ENCODE measurements at regions not wholly inside any gene's neighbourhood (a gene's known extent, or its start where the extent isn't known, plus 50 kb on each side); places are given as distances from the start of the nearest gene placed in this dataset.

DNA sequence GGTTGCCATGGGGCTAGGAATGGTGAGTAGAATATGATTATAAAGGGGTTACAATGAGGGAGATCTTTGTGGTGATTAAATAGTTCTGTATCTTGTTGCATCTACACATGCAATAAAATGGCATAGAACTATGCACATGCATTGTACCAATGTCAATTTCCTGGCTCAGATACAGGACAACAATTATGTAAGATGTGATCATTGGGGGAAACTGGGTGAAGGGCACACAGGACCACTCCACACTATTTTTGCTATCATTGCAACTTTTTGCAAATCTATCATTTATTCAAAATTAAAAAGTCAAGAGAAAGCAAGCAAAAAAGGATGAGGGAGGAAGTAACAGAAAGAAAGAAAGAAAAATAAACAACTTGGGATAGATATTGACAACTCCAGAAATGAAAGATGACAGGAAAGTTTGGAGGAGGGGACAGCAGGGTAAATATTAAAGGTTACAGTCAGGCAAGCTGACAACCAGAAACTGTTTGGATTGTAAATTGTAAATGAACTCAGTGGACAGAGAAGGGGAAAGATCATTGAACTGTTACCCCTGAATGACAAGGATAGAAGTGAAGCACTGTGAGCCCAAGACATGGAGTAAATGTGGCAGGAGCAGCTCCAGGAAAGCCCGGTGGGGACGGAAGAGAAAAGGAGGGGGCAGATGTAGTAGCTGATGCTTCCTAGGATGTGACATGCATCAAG is 499.6 kb upstream of the JARID2 start:
- Histone ChIP-seq H3K9me3 (no peaks in the 10 kb centered on the region), H3K27ac (no peak overlapping the region), H3K27me3 (no peaks in the 10 kb centered on the region), H3K4me3 (no peak overlapping the region), H3K4me1 (no peaks in the 10 kb centered on the region), H3K36me3 (no peaks in the 10 kb centered on the region)
- intact Hi-C loops (cut with DNase I) = no loop called here
- DNase-seq = no peak
- 91 to 92% methylated on average over 2 of the region's 2 CpGs for WGBS, 2 donors
- TF ChIP-seq POLR2AphosphoS5 (IDR thresholded peaks at IDR 0.05) (no peak), POLR2A (IDR thresholded peaks at IDR 0.05) (no peak), EP300 (IDR thresholded peaks at IDR 0.05) (no peak)
- TF ChIP-seq, protein P1, sequence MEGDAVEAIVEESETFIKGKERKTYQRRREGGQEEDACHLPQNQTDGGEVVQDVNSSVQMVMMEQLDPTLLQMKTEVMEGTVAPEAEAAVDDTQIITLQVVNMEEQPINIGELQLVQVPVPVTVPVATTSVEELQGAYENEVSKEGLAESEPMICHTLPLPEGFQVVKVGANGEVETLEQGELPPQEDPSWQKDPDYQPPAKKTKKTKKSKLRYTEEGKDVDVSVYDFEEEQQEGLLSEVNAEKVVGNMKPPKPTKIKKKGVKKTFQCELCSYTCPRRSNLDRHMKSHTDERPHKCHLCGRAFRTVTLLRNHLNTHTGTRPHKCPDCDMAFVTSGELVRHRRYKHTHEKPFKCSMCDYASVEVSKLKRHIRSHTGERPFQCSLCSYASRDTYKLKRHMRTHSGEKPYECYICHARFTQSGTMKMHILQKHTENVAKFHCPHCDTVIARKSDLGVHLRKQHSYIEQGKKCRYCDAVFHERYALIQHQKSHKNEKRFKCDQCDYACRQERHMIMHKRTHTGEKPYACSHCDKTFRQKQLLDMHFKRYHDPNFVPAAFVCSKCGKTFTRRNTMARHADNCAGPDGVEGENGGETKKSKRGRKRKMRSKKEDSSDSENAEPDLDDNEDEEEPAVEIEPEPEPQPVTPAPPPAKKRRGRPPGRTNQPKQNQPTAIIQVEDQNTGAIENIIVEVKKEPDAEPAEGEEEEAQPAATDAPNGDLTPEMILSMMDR (IDR thresholded peaks at IDR 0.05) = no peak

- 73 to 85% methylated on average over 3 of the region's 3 CpGs for WGBS, 2 donors
- Histone ChIP-seq H3K4me3 (no peak overlapping the region), H3K27ac (no peak overlapping the region), H3K4me1 (no peaks in the 10 kb centered on the region), H3K36me3 (no peaks in the 10 kb centered on the region), H3K9me3 (no peaks in the 10 kb centered on the region), H3K27me3 (no peaks in the 10 kb centered on the region)
- no peak for TF ChIP-seq EP300 (IDR thresholded peaks at IDR 0.05)
- TF ChIP-seq, protein P1 (IDR thresholded peaks at IDR 0.05) = no peak
- TF ChIP-seq POLR2A (IDR thresholded peaks at IDR 0.05) = no peak
- no peak for TF ChIP-seq POLR2AphosphoS5 (IDR thresholded peaks at IDR 0.05)
- intact Hi-C loops (cut with DNase I) = no loop called here
- DNase-seq = no peak
Measured at GRCh38 chr6:14747881-14748520, 497.9 kb upstream of the JARID2 start.

DNA sequence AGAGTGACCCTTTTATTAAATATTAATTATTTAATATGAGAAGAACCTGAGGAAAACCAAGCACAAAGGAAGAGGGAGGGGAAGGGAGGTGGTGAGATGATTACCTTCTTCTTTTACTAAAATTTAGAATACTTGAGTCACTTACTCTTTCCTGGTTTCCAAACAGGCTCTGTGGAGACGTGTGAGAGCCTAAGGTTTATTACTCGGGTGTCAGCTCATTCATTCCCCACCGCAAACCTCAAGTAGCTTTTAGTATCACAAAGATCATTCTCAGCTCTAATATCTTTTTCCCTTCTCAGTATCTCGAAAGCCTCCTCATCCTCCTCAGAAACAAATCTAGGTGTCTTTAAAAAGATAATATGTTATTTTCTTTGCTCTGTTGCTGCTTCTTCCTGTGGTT is 497.2 kb upstream of the JARID2 start:
- Histone ChIP-seq H3K36me3 (no peaks in the 10 kb centered on the region), H3K27me3 (no peaks in the 10 kb centered on the region), H3K9me3 (no peaks in the 10 kb centered on the region), H3K27ac (no peak overlapping the region), H3K4me1 (no peaks in the 10 kb centered on the region), H3K4me3 (no peak overlapping the region)
- intact Hi-C loops (cut with DNase I) = no loop called here
- WGBS, 2 donors = 65 to 76% methylated on average over 4 of the region's 4 CpGs
- TF ChIP-seq POLR2A (IDR thresholded peaks at IDR 0.05) = no peak
- TF ChIP-seq POLR2AphosphoS5 (IDR thresholded peaks at IDR 0.05) = no peak
- TF ChIP-seq, protein P1 (IDR thresholded peaks at IDR 0.05) = no peak
- no peak for TF ChIP-seq EP300 (IDR thresholded peaks at IDR 0.05)
- no peak for DNase-seq

GRCh38 chr6:14750059-14750661 is 495.7 kb upstream of the JARID2 start:
- H3K9me3 ChIP-seq = no peaks in the 10 kb centered on the region
- 48 to 82% methylated on average over 6 of the region's 6 CpGs for WGBS, 2 donors
- no peaks in the 10 kb centered on the region for H3K27me3 ChIP-seq
- no peak for DNase-seq
- no peaks in the 10 kb centered on the region for H3K36me3 ChIP-seq
- intact Hi-C loops (cut with DNase I) = no loop called here
- H3K27ac ChIP-seq = no peak overlapping the region
- H3K4me3 ChIP-seq = no peak overlapping the region
- no peaks in the 10 kb centered on the region for H3K4me1 ChIP-seq
- TF ChIP-seq, protein P1 (IDR thresholded peaks at IDR 0.05) = no peak
- TF ChIP-seq POLR2AphosphoS5 (IDR thresholded peaks at IDR 0.05) = no peak
- TF ChIP-seq EP300 (IDR thresholded peaks at IDR 0.05) = no peak
- TF ChIP-seq POLR2A (IDR thresholded peaks at IDR 0.05) = no peak

Data from sigmoid colon (tissue), 6 donors.